ENCODE measurements at regions not wholly inside any gene's neighbourhood (a gene's known extent, or its start where the extent isn't known, plus 50 kb on each side); places are given as distances from the start of the nearest gene placed in this dataset.

- TF ChIP-seq, protein P1, sequence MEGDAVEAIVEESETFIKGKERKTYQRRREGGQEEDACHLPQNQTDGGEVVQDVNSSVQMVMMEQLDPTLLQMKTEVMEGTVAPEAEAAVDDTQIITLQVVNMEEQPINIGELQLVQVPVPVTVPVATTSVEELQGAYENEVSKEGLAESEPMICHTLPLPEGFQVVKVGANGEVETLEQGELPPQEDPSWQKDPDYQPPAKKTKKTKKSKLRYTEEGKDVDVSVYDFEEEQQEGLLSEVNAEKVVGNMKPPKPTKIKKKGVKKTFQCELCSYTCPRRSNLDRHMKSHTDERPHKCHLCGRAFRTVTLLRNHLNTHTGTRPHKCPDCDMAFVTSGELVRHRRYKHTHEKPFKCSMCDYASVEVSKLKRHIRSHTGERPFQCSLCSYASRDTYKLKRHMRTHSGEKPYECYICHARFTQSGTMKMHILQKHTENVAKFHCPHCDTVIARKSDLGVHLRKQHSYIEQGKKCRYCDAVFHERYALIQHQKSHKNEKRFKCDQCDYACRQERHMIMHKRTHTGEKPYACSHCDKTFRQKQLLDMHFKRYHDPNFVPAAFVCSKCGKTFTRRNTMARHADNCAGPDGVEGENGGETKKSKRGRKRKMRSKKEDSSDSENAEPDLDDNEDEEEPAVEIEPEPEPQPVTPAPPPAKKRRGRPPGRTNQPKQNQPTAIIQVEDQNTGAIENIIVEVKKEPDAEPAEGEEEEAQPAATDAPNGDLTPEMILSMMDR (IDR thresholded peaks at IDR 0.05; ENCODE audit: low read length): no peak
- TF ChIP-seq EZH2 (IDR thresholded peaks at IDR 0.05; ENCODE audit: borderline replicate concordance, low read length): no peak
Observed at GRCh38 chr9:105007143-105007542, 79.2 kb upstream of the ABCA1 start.
